ENCODE measurements at regions not wholly inside any gene's neighbourhood (a gene's known extent, or its start where the extent isn't known, plus 50 kb on each side); places are given as distances from the start of the nearest gene placed in this dataset.

DNA sequence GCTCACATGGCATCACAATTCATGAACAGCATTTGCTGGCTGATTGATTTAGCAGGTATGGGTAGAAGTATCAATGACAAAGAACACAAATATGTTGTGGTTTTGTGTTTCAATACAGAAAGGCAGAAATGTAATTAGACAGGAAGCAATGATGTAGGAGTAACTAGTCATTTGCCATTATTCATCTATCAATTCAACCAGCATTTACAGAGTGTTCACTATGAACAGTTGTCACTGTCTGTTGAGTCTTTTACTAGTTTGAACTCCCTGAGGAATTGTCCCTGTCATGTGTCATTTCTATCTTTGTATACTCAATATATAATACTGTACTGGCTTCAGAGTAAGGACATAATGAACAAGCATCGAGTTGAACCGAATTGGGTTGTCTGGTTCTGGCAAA is 51.5 kb upstream of the ARHGAP24 start:
- Histone ChIP-seq H3T11ph (ENCODE audit: low read length) (no peak overlapping the region), H3K4ac (ENCODE audit: low read depth, low read length) (no peak overlapping the region), H4K20me1 (ENCODE audit: control insufficient read depth, insufficient read depth, insufficient read length) (no peaks in the 10 kb centered on the region), H4K5ac (ENCODE audit: insufficient read length, low read depth, low read length) (no peak overlapping the region), H3K23ac (ENCODE audit: insufficient read length, low read depth, low read length) (no peak overlapping the region), H3K9me3 (ENCODE audit: control insufficient read depth, low read depth, low read length) (no peaks in the 10 kb centered on the region), H2AK5ac (ENCODE audit: insufficient read length, low read length) (no peak overlapping the region), H3K9ac (ENCODE audit: extremely low read depth, insufficient read length, low read length) (no peak overlapping the region), H3K27me3 (ENCODE audit: insufficient read depth, low read length) (no peaks in the 10 kb centered on the region), H3K4me2 (ENCODE audit: insufficient read depth, insufficient read length, low read length) (no peak overlapping the region), H3K23me2 (ENCODE audit: insufficient read length, low read depth, low read length, poor library complexity, severe bottlenecking) (no peaks in the 10 kb centered on the region), H4K8ac (replicated peaks; ENCODE audit: insufficient read length, low read depth, low read length) (no peak overlapping the region), H4K91ac (ENCODE audit: insufficient read length, low read depth, low read length) (no peak overlapping the region), H2BK20ac (ENCODE audit: low read depth, low read length, poor library complexity, severe bottlenecking) (no peak overlapping the region), H3K79me1 (ENCODE audit: insufficient read depth, low read depth, low read length, poor library complexity, severe bottlenecking) (no peaks in the 10 kb centered on the region), H3K18ac (ENCODE audit: insufficient read length, low read depth, low read length) (no peak overlapping the region), H3K79me2 (ENCODE audit: insufficient read depth, low read length) (no peaks in the 10 kb centered on the region), H2BK5ac (ENCODE audit: insufficient read length, low read length) (no peak overlapping the region), H2BK12ac (ENCODE audit: insufficient read length, low read depth, low read length) (no peak overlapping the region), H3K27ac (ENCODE audit: insufficient read length, low read depth, low read length) (no peak overlapping the region), H3K56ac (ENCODE audit: insufficient read length, low read depth, low read length) (no peak overlapping the region), H3K4me1 (ENCODE audit: insufficient read depth, low read length) (no peaks in the 10 kb centered on the region), H2BK15ac (ENCODE audit: low read depth, low read length) (no peak overlapping the region), H2AFZ (ENCODE audit: low read length) (no peak overlapping the region), H3K14ac (ENCODE audit: insufficient read depth, low read length) (no peak overlapping the region), H2BK120ac (ENCODE audit: low read depth, low read length, poor library complexity, severe bottlenecking) (no peak overlapping the region)
- no peaks in the 10 kb centered on the region for H3K9me3 Mint-ChIP-seq
- H3K27ac Mint-ChIP-seq: no peak overlapping the region
- TF ChIP-seq, protein P1, sequence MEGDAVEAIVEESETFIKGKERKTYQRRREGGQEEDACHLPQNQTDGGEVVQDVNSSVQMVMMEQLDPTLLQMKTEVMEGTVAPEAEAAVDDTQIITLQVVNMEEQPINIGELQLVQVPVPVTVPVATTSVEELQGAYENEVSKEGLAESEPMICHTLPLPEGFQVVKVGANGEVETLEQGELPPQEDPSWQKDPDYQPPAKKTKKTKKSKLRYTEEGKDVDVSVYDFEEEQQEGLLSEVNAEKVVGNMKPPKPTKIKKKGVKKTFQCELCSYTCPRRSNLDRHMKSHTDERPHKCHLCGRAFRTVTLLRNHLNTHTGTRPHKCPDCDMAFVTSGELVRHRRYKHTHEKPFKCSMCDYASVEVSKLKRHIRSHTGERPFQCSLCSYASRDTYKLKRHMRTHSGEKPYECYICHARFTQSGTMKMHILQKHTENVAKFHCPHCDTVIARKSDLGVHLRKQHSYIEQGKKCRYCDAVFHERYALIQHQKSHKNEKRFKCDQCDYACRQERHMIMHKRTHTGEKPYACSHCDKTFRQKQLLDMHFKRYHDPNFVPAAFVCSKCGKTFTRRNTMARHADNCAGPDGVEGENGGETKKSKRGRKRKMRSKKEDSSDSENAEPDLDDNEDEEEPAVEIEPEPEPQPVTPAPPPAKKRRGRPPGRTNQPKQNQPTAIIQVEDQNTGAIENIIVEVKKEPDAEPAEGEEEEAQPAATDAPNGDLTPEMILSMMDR (conservative IDR thresholded peaks at IDR 0.05): no peak
- no CpG with 5 or more reads among the region's 2 CpGs for WGBS (ENCODE audit: extremely low coverage, insufficient read length, low lambda C conversion rate)
- no peak for DNase-seq
- H3K4me1 Mint-ChIP-seq: peaks cover 8 to 10% of the 10 kb centered on the region in 2 experiments
- no peaks in the 10 kb centered on the region for H3K27me3 Mint-ChIP-seq (ENCODE audit: low read depth)
- no peak overlapping the region for H3K4me3 Mint-ChIP-seq
- H3K36me3 Mint-ChIP-seq (ENCODE audit: insufficient read depth in 1 of 3, low read depth in 3 of 3): no peaks in the 10 kb centered on the region; a peak in 1 of 7 replicates

All from H9 (cell line).